HEK293 (cell line): ENCODE measurements at regions not wholly inside any gene's neighbourhood (a gene's known extent, or its start where the extent isn't known, plus 50 kb on each side); places are given as distances from the start of the nearest gene placed in this dataset.

ENCODE experiments used
- CTCF ChIA-PET: fragments of 350-600 bp; formaldehyde crosslinking; extraction: SDS; loops from one replicate; lab custom pipeline; 2021; ENCODE audit warnings: antibody characterized with exemption; lab: Yijun Ruan, JAX
- POLR2A ChIA-PET: fragments of 300-600 bp; formaldehyde crosslinking; extraction: SDS; loops from one replicate; lab custom pipeline; 2020; ENCODE audit warnings: antibody characterized with exemption, inconsistent platforms; lab: Yijun Ruan, JAX
- H3K27ac ChIP-seq: fragments of 200-500 bp; sonication (Bioruptor generic); 2 replicates; pipeline ENCODE4 v1.5.1; 2014; ENCODE audit warnings: low read depth, low read length, control low read depth, inconsistent platforms; ENCODE audit errors: extremely low read depth
- H3K36me3 ChIP-seq, 2 experiments: fragments of 200-500 bp in 1 of 2; sonication (Bioruptor generic) in 1 of 2; 1 replicate in 1 of 2; 2 replicates in 1 of 2; pipeline ENCODE4 v1.5.1; 2014 to 2017; ENCODE audit warnings: inconsistent platforms in 2 of 2, low read length in 2 of 2; ENCODE audit not compliant: control insufficient read depth in 2 of 2, insufficient read depth in 1 of 2
- H3K4me1 ChIP-seq: fragments of 200-500 bp; sonication (Bioruptor generic); 2 replicates; pipeline ENCODE4 v1.5.1; 2014; ENCODE audit warnings: mild to moderate bottlenecking, low read length, inconsistent platforms; ENCODE audit not compliant: control insufficient read depth, insufficient read depth
- H3K4me3 ChIP-seq: 2 replicates; pipeline ENCODE4 v1.5.1; 2011; ENCODE audit warnings: low read depth, mild to moderate bottlenecking, control low read depth, low read length, moderate library complexity
- H3K9me3 ChIP-seq: fragments of 200-500 bp; sonication (Bioruptor generic); 2 replicates; pipeline ENCODE4 v1.5.1; 2014; ENCODE audit warnings: low read depth, low read length, inconsistent platforms; ENCODE audit not compliant: control insufficient read depth, insufficient read depth
- GLI4 ChIP-seq: fragments of 450-650 bp; formaldehyde crosslinking; IDR thresholded peaks from 2 replicates; pipeline ENCODE4 v1.5.1; 2016; ENCODE audit warnings: missing biosample characterization, missing genetic modification characterization
- GLIS2 ChIP-seq: fragments of 450-650 bp; formaldehyde crosslinking; IDR thresholded peaks from 2 replicates; pipeline ENCODE4 v1.5.1; 2016; ENCODE audit warnings: missing biosample characterization, missing genetic modification characterization
- KLF1 ChIP-seq: fragments of 450-650 bp; formaldehyde crosslinking; IDR thresholded peaks from 2 replicates; pipeline ENCODE4 v1.5.1; 2016; ENCODE audit warnings: missing biosample characterization, missing genetic modification characterization
- MEIS1 ChIP-seq: sonication (generic); formaldehyde crosslinking; IDR thresholded peaks from 2 replicates; pipeline ENCODE4 v1.8.1; 2022; ENCODE audit warnings: missing genetic modification reagents, mild to moderate bottlenecking, borderline replicate concordance
- PRDM1 ChIP-seq: fragments of 450-650 bp; formaldehyde crosslinking; IDR thresholded peaks from 2 replicates; pipeline ENCODE4; 2016; ENCODE audit warnings: missing biosample characterization, missing genetic modification characterization
- ZNF138 ChIP-seq: fragments of 450-650 bp; formaldehyde crosslinking; IDR thresholded peaks from 2 replicates; pipeline ENCODE4 v1.5.1; 2016; ENCODE audit warnings: missing biosample characterization, missing genetic modification characterization, borderline replicate concordance
- ZNF2 ChIP-seq: fragments of 450-650 bp; formaldehyde crosslinking; IDR thresholded peaks from 2 replicates; pipeline ENCODE4 v1.5.1; 2016; ENCODE audit warnings: missing biosample characterization, missing genetic modification characterization
- ZNF239 ChIP-seq: fragments of 450-650 bp; formaldehyde crosslinking; IDR thresholded peaks from 2 replicates; pipeline ENCODE4 v1.5.1; 2016; ENCODE audit warnings: missing biosample characterization, missing genetic modification characterization
- ZNF341 ChIP-seq: fragments of 450-650 bp; formaldehyde crosslinking; IDR thresholded peaks from 2 replicates; pipeline ENCODE4; 2016; ENCODE audit warnings: low read depth, missing biosample characterization, missing genetic modification characterization
- ZNF391 ChIP-seq: fragments of 450-650 bp; formaldehyde crosslinking; IDR thresholded peaks from 2 replicates; pipeline ENCODE4 v1.5.1; 2016; ENCODE audit warnings: low read depth, missing biosample characterization, missing genetic modification characterization, borderline replicate concordance
- ZNF48 ChIP-seq: fragments of 450-650 bp; formaldehyde crosslinking; IDR thresholded peaks from 2 replicates; pipeline ENCODE4 v1.5.1; 2016; ENCODE audit warnings: missing biosample characterization, missing genetic modification characterization
- ZNF514 ChIP-seq: fragments of 450-650 bp; formaldehyde crosslinking; IDR thresholded peaks from 2 replicates; pipeline ENCODE4 v1.5.1; 2016; ENCODE audit warnings: missing biosample characterization, missing genetic modification characterization
- ZSCAN16 ChIP-seq: fragments of 450-650 bp; formaldehyde crosslinking; IDR thresholded peaks from 2 replicates; pipeline ENCODE4 v1.5.1; 2016; ENCODE audit warnings: missing biosample characterization, missing genetic modification characterization
- TF ChIP-seq, protein P1 (sequence below): fragments of 450-650 bp; formaldehyde crosslinking; IDR thresholded peaks from 2 replicates; pipeline ENCODE4 v1.5.1; 2016; ENCODE audit warnings: missing biosample characterization, missing genetic modification characterization
- TF ChIP-seq, protein P2 (sequence below): fragments of 450-650 bp; formaldehyde crosslinking; IDR thresholded peaks from 2 replicates; pipeline ENCODE4 v1.5.1; 2016; ENCODE audit warnings: missing biosample characterization, missing genetic modification characterization
- TF ChIP-seq, protein P3 (sequence below): fragments of 450-650 bp; formaldehyde crosslinking; optimal IDR thresholded peaks from 2 replicates; pipeline ENCODE3; 2016; ENCODE audit warnings: missing biosample characterization, mild to moderate bottlenecking, missing genetic modification characterization
- TF ChIP-seq, protein P4 (sequence below): fragments of 450-650 bp; formaldehyde crosslinking; IDR thresholded peaks from 2 replicates; pipeline ENCODE4 v1.5.1; 2016; ENCODE audit warnings: missing biosample characterization, missing genetic modification characterization, low read depth
- TF ChIP-seq, protein P5 (sequence below): fragments of 450-650 bp; formaldehyde crosslinking; IDR thresholded peaks from 2 replicates; pipeline ENCODE4 v1.5.1; 2016; ENCODE audit warnings: missing biosample characterization, missing genetic modification characterization

DNA sequence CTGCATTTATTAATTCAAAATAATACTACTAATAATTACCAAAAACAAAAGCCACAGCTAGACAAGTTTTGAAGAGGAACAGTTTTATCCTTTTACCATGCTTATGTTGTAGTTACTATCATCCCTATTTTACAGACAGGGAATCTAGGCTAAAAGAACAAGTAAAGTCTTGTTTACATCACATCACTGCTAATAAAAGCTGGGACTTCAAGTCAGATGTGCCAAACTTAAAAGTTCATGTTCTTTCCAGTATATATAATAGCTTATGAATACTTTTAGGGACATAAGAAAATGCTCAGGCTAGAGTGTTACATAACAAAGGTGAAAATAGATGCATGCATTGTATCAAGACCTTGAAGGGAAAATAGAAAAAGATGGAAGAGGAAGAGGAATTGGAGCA is 234.2 kb downstream of the CDH11 start:
- POLR2A ChIA-PET = no interaction called here

More for the DNA sequence above, 234.2 kb downstream of the CDH11 start:
- H3K4me1 ChIP-seq = 0 out of 2 replicates have a peak, but pooled peaks cover 1% of the 10 kb centered on the region
- H3K36me3 ChIP-seq = no peaks in the 10 kb centered on the region
- CTCF ChIA-PET = interaction anchor here (0.7 kb wide), 1 partner anchor 12 kb away, joined by 3 read pairs; no protein-coding TSS in a partner anchor
- no peak overlapping the region for H3K27ac ChIP-seq
- no peak for TF ChIP-seq GLI4 (tag by site-specific recombination)
- no peak for TF ChIP-seq ZSCAN16 (tag by site-specific recombination)
- TF ChIP-seq, protein P1, sequence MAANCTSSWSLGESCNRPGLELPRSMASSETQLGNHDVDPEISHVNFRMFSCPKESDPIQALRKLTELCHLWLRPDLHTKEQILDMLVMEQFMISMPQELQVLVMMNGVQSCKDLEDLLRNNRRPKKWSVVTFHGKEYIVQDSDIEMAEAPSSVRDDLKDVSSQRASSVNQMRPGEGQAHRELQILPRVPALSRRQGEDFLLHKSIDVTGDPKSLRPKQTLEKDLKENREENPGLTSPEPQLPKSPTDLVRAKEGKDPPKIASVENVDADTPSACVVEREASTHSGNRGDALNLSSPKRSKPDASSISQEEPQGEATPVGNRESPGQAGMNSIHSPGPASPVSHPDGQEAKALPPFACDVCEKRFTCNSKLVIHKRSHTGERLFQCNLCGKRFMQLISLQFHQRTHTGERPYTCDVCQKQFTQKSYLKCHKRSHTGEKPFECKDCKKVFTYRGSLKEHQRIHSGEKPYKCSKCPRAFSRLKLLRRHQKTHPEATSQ (tag by site-specific recombination) = no peak
- TF ChIP-seq, protein P2, sequence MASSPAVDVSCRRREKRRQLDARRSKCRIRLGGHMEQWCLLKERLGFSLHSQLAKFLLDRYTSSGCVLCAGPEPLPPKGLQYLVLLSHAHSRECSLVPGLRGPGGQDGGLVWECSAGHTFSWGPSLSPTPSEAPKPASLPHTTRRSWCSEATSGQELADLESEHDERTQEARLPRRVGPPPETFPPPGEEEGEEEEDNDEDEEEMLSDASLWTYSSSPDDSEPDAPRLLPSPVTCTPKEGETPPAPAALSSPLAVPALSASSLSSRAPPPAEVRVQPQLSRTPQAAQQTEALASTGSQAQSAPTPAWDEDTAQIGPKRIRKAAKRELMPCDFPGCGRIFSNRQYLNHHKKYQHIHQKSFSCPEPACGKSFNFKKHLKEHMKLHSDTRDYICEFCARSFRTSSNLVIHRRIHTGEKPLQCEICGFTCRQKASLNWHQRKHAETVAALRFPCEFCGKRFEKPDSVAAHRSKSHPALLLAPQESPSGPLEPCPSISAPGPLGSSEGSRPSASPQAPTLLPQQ = no peak
- TF ChIP-seq ZNF514 (tag by site-specific recombination) = no peak
- TF ChIP-seq PRDM1 = no peak
- TF ChIP-seq ZNF341 (tag by site-specific recombination) = no peak
- TF ChIP-seq GLIS2 (tag by site-specific recombination) = no peak
- TF ChIP-seq, protein P3, sequence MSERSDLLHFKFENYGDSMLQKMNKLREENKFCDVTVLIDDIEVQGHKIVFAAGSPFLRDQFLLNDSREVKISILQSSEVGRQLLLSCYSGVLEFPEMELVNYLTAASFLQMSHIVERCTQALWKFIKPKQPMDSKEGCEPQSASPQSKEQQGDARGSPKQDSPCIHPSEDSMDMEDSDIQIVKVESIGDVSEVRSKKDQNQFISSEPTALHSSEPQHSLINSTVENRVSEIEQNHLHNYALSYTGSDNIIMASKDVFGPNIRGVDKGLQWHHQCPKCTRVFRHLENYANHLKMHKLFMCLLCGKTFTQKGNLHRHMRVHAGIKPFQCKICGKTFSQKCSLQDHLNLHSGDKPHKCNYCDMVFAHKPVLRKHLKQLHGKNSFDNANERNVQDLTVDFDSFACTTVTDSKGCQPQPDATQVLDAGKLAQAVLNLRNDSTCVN (tag by site-specific recombination) = no peak
- TF ChIP-seq MEIS1 (CRISPR knock-in tag) = no peak
- TF ChIP-seq ZNF239 (tag by site-specific recombination) = no peak
- no peak for TF ChIP-seq ZNF138 (tag by site-specific recombination)
- no peak for TF ChIP-seq ZNF391 (tag by site-specific recombination)
- TF ChIP-seq, protein P4, sequence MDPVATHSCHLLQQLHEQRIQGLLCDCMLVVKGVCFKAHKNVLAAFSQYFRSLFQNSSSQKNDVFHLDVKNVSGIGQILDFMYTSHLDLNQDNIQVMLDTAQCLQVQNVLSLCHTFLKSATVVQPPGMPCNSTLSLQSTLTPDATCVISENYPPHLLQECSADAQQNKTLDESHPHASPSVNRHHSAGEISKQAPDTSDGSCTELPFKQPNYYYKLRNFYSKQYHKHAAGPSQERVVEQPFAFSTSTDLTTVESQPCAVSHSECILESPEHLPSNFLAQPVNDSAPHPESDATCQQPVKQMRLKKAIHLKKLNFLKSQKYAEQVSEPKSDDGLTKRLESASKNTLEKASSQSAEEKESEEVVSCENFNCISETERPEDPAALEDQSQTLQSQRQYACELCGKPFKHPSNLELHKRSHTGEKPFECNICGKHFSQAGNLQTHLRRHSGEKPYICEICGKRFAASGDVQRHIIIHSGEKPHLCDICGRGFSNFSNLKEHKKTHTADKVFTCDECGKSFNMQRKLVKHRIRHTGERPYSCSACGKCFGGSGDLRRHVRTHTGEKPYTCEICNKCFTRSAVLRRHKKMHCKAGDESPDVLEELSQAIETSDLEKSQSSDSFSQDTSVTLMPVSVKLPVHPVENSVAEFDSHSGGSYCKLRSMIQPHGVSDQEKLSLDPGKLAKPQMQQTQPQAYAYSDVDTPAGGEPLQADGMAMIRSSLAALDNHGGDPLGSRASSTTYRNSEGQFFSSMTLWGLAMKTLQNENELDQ (tag by site-specific recombination) = no peak
- no peak for TF ChIP-seq ZNF2 (tag by site-specific recombination)
- TF ChIP-seq KLF1 (tag by site-specific recombination) = no peak
- TF ChIP-seq, protein P5, sequence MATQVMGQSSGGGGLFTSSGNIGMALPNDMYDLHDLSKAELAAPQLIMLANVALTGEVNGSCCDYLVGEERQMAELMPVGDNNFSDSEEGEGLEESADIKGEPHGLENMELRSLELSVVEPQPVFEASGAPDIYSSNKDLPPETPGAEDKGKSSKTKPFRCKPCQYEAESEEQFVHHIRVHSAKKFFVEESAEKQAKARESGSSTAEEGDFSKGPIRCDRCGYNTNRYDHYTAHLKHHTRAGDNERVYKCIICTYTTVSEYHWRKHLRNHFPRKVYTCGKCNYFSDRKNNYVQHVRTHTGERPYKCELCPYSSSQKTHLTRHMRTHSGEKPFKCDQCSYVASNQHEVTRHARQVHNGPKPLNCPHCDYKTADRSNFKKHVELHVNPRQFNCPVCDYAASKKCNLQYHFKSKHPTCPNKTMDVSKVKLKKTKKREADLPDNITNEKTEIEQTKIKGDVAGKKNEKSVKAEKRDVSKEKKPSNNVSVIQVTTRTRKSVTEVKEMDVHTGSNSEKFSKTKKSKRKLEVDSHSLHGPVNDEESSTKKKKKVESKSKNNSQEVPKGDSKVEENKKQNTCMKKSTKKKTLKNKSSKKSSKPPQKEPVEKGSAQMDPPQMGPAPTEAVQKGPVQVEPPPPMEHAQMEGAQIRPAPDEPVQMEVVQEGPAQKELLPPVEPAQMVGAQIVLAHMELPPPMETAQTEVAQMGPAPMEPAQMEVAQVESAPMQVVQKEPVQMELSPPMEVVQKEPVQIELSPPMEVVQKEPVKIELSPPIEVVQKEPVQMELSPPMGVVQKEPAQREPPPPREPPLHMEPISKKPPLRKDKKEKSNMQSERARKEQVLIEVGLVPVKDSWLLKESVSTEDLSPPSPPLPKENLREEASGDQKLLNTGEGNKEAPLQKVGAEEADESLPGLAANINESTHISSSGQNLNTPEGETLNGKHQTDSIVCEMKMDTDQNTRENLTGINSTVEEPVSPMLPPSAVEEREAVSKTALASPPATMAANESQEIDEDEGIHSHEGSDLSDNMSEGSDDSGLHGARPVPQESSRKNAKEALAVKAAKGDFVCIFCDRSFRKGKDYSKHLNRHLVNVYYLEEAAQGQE = no peak
- TF ChIP-seq ZNF48 = no peak
- TF ChIP-seq, all 188 proteins: peak for 0
- no peak overlapping the region for H3K4me3 ChIP-seq
- H3K9me3 ChIP-seq = no peaks in the 10 kb centered on the region
